RCC 7860 (cell line): ENCODE measurements at regions not wholly inside any gene's neighbourhood (a gene's known extent, or its start where the extent isn't known, plus 50 kb on each side); places are given as distances from the start of the nearest gene placed in this dataset.
"Not testable (repeated sequence)": the region's sequence is repeated elsewhere in the genome, so short reads cannot be mapped to it uniquely, and the experiment has no call there.

ENCODE experiments used
- DNase-seq: peaks from one replicate; pipeline ENCODE4 v3.0.0-alpha.2; 2015; ENCODE audit warnings: low spot score
- FAIRE-seq: peaks from 2 replicates; lab custom pipeline; 2012; peaks lifted over from hg19 to GRCh38; lab: Jason Lieb, UNC

DNA sequence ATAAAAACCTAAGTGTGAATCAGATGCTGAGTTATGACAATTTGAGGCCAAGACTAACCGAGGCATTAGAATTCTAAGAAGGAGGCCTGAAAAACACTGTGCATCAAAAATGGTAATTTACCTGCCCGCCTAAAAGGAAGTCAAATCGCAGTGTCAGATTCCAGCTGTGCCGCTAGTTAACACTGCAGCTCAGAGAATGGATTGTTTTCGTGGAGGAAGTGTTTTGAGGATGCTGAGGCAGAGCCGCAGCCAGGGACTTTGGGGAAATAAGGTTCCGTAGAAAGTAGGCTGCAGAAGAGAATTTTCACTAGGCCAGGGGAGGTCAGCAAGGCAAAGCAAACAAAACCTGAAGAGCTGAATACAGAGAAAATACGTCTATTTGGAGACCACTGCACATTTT, 226.4 kb upstream of the ISL1 start:
- no peak for DNase-seq
- no peak for FAIRE-seq

DNA sequence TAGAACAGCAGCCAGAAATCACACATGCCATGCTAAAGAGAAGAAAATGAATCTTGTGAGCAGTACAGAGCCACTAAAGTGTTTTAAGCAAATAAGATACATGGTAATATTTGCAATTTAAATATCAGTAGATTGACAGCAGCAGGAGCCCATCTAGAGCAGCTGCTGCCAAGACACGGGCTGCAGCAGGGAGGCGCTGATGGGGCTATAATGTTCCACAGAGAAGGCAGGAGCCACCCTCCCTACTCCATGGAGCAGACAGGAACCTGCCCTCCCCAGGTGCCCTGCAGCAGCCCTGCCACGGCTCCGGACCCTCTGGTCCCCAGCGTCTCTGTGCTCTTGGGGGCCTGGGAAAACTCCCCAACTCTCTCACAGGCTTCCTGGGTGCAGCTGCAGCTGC, 224.1 kb upstream of the ISL1 start:
- DNase-seq: no peak
- FAIRE-seq: no peak

DNA sequence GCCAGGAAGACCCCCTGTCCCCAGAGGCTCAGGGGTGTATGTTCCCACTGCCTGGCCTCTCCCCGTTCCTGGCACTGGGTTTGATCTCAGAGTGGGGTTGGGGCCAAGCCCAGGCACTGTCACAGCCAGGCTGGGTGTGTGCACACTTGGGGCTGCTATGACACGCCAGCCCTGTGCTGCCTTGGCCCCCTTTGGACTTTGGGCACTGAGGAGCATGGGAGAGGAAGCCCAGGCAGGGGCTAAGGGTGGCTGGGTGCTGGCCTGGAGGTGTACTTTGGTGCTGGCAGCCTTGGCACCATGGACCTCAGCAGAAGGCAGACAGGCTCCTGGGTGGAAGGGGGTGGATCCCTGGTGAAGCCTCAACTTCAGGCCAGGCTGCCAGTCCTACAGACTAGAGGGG, 223.6 kb upstream of the ISL1 start:
- no peak for FAIRE-seq

DNA sequence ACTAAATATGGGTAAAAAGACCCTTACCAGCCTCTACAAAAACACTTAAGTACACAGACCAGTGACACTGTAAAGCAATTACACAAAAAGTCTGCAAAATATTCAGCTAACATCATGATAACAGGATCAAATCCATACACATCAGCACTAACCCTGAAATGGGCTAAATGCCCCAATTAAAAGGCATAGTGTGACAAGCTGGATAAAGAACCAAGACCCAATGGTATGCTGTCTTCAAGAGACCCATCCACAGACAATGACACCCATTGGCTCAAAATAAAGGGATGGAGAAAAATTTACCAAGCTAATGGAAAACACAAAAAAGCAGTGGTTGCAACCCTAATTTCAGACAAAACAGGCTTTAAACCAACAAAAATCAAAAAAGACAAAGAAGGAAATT, 221.0 kb upstream of the ISL1 start:
- DNase-seq (no peak), FAIRE-seq (no peak)

More for the DNA sequence above, 223.6 kb upstream of the ISL1 start:
- DNase-seq: no peak

DNA sequence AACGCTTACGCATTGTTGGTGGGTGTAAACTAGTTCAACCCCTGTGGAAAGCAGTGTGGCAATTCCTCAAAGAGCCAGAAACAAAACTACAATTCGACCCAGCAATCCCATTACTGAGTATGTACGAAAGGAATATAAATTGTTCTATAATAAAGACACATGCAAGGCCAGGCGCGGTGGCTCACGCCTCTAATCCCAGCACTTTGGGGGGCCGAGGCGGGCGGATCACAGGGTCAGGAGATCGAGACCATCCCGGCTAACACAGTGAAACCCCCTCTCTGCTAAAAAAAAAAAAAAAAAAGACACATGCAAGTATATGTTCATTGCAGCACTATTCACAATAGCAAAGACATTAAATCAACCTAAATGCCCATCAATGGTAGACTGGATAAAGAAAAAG, 217.6 kb upstream of the ISL1 start:
- DNase-seq, FAIRE-seq: not testable (repeated sequence)

DNA sequence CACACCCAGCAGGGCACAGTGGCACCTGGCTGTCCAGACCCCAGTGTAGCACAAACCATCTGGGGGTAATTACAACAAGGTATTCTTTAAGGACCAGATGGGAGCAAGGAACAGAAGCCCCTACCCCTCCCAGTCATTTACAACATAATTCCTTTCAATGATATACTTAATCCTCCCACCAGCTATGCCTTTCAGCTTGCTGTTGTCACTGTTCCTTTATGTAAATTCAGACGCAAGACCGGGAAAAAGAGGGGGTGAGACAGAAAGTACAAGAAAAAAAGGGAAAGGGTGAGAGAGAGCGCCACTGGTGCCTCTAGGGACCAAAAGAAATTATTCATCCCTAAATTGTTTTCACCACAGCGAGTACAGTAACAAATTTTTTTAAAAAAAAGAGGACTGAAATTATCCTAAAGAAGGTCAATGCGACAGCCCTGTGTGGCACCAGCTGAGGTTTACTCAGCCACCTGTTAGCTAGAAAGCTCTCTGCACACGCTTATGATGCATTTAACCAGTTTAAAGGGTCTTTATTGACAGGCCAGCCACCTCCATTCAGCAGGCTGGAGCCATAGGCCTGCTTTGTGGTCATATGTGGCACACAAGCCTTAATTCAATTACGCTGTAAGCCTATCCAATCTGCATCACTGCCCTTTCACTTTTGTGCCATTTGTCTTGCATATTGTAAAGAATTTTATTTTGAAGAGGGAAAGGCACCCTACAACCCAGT, 210.2 kb upstream of the ISL1 start:
- FAIRE-seq: no peak
- DNase-seq: no peak

DNA sequence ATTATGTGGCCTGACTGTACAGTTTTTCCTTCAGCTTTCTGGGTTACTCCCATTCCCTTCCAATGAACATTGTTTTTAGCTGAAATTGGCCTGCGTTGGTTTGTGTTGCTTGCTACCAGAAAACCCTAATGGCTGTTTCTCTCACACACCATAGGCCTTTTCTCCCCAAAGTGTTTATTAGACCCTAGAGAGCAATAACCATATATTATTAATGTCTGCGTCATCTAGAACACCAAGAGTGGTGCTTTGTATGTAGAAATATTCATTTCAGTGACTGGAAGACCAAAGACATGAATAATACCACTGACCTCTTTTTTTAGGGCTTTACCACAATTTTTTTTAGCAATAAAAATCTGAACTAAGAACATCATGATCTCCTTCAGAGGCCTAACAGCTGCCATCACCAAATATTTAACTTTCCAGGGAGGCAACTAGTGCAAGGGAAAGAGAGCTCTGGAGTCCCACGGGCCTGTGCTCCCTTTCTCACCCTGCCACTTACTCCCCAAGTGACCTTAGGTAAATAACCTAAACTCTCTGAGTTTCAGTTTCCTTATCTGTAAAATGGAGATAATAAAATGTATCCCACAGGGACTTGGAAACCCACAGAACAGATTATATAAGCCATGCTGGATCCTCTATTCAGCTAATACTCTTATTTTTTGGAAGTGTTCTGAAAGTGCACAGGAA, 201.9 kb upstream of the ISL1 start:
- FAIRE-seq: no peak
- no peak for DNase-seq

DNA sequence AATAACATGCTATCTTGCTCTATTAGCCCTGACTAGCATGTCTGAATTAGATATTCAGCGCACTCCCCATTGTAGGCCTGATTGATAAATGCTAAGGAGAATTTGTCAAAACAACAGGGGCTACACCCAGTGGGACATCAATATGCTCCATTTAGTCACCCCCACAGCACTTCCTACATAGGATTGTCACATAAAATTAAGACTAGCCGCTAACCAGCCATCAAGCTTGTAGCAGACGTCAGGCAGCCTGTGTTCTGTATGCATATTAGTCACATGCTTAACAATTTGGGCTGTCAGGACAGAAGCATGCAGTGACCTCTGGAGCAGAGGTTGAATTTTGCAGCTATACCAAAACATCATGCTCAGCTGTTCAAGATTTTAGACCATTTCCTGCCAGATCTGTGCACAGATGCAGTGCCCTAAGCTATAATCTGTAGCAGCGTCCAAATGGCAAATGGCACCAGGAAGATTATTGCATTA, 197.4 kb upstream of the ISL1 start:
- FAIRE-seq (no peak), DNase-seq (no peak)

DNA sequence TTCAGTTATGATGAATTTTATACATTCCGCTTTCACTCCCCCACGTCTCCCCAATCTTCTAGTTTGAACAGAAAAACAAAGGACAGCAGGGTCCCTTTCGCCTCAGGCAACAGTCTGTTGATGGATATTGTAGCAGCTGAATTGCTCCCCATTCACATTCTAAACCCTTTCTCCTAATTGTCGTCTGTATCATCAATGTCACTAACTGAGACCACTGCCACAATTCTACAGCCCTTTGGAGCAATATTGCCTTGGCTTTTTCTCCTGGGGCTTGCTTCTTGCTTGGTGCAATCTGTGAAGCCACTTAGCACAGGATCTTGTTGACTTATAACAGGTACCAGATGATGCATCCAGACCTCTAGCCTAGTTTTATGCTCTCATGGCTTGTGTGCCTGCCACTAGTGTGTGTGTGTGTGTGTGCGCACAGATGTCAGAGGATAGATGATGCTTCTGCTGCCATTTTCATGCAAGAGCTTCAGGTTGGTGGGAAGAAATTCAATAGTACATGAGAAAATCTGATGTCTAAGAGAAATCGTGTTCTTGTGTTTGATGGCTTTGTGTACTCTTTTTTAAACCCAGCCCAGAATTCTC, 195.2 kb upstream of the ISL1 start:
- FAIRE-seq (no peak), DNase-seq (no peak)

DNA sequence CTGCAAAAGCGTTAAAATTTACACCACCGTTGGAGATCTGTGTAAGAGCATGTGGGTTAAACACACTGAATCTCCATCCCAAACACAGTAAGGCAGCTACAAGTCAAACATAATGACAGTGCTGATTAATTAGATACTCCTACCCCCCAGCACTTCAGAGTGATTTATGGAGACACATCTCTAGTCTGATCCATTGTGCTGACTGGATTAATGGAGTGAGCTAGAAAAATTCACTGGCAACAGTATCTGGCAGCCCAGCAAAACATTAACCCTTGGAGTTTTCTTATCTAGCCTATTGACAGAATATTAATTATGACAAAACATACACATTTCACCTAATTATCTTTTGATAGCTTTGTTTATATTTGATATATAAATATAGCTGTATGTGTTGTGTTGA, 188.6 kb upstream of the ISL1 start:
- DNase-seq (no peak), FAIRE-seq (no peak)

DNA sequence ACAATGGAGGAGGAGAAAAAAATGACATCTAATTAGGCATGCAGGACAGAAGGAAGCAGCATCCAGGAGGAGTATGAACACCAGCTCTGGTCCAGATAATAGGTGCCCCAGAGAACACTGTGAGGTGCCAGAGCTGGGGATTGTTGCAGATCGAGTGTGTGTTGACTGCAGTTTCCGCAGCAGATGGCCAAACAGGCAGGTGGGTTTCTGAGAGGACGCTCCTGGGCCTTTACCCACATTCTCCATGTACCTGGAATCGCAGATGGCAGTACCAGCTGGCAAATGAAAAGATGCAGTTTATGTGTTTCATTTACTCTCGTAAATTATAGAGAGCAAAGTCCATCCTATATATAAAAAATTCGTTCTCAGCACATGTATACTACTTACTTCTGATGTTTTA, 182.2 kb upstream of the ISL1 start:
- DNase-seq (no peak), FAIRE-seq (no peak)

DNA sequence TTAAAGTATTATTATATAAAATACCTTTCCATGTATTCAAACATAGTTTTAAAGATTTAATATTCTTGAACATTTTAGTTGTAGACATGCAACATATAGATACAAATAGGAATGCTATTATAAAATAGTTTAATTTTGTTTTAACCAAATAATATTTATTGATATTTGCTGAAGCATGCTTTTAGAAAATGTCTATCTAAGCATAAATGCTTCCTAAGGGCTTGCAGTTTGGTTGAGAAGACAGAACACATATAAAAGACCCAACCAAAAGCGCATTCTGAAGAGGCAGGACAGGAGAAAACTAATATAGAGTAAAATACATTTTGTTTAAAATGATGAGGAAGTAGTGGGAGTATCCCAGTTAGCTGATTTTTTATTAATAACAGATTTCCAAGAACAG, 181.5 kb upstream of the ISL1 start:
- FAIRE-seq: no peak
- DNase-seq: no peak

DNA sequence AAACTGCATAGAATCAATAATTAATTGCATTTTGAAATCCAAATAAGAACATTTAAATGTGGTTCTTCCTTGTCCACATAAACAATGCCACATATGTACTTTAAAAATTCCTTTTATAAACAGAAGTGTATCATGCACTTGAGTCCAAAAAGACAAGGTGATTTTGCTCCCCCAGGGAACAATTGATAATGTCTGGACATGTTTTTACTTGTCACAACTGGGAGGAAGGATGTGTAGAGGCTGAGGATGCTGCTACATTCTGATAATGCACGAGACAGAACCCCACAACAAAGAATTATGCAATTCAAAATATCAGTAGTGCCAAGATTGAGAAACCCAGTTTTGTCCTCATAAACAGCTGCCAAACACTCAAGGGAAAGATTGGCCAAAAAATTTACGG, 181.1 kb upstream of the ISL1 start:
- FAIRE-seq (no peak), DNase-seq (no peak)

DNA sequence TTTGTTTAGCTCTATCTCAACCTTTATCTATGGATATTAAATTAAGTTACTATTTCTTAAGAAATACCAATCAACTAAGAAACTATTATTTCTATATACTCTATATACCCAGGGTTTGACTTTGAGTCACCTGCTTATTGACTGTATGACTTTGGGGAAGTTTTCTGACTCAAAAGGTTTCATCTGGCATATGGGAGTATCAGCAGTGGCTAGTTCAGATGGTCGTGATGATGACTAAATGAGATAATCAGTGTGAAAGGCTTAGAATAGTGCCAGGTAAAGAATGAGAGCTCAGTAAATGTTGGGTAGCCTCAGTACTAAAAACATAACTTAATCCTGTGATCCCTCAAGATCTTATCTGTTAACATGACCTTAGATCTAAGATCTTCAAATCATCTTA, 179.7 kb upstream of the ISL1 start:
- FAIRE-seq: no peak
- DNase-seq: no peak

DNA sequence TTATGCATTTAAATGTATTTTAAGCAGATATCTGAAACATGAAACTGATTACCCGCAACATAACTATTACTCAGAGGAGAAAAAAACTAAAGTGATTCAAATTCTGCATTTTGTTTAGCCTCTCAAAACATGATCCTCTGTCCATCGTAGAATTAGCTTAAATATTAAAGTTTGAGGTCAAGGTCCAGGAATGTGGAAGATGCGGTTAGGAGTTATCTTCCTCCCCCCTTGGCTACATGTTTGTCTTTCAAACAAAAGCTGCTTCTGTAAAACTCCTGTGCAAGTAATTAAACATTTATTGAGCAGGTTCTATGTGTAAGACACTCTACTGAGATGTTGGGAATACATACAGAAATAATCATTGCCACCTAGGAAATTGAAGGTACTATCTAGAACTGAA, 175.0 kb upstream of the ISL1 start:
- no peak for FAIRE-seq
- no peak for DNase-seq

DNA sequence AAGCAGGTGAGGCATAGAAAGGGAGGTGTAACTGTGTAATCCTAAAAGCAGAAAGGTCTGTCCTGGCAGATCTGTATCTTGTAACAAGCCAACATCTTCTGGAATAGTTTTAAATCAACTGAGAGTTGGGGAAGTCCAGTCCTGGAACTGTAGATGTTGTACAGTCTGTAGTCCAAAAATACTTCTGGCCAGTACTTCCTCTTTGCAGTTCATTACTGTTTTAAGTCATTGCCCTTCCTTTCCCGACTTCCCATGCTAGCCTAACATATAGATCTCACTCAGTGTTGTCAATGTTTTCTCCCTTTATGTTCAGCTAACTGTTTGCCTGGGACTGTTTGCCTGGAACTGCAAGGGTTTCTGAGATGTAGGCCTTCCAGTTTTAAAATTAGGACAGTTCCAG, 168.5 kb upstream of the ISL1 start:
- FAIRE-seq (no peak), DNase-seq (no peak)

DNA sequence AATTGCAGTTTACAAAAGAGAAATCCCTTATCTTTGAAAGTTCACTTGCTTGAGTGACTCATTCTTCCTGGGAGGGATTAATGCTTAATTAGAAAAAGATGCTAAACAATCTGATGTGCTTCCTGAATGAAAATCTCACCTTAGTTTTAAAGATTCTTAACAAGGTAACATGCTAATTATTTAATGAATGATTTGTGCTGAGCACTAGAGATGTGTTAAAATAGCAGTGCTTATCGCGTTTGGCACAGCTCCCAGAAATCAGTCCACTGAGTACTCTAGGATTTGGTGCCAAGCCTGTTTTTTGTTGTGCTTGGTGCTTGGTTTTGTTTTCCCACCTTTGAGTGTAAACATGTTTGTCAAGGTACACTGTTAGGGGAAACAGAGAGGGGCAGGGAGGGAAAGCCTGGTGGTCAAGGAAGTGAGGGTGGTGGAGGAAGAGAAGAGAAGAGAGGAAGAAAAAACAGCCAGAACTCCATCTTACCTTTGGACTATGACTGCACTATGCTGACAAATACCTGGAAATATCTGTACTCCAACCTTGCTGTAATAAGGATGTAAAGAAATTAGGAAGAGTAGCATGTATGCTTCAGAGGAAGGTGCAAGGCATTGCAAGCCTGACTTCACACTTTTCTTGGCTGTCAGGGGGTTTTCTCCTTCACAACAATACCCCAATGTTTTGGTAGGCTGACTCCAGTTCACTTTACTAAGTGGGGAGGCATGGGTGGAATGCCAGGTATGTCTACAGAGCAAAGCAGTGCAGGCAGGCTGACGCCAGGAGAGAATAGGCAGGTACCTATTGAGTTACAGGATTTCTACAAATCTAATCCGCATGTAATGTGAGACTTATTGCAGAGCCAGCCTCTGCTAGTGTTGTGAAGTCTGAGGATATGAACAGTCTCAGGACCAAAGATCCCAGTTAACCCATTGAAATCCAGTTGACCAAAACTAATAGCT, 157.2 kb upstream of the ISL1 start:
- no peak for FAIRE-seq
- no peak for DNase-seq

DNA sequence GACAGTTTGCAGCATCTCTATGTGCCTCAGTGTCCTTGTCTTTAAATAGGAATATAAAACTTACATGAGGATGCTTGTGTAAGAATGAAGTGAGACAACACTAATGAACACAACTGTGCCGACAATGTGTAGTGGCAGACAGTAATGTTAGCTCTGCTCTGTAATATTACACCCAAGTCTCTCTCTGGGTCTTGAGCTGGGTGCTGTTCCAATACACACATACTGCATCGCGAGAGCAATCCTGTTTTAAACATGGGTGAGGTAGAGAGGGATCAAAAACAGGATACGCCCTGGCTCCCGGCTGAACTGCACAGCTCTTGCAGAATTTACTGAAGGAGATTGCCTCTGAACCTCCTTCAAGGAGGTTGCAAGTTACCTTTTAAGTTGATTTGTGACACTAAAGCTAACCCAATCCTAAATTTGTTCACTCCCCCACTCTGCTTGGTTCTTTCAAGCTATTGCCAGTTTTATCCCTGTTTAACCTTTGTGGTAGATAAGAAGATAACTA, 155.2 kb upstream of the ISL1 start:
- DNase-seq (no peak), FAIRE-seq (no peak)

DNA sequence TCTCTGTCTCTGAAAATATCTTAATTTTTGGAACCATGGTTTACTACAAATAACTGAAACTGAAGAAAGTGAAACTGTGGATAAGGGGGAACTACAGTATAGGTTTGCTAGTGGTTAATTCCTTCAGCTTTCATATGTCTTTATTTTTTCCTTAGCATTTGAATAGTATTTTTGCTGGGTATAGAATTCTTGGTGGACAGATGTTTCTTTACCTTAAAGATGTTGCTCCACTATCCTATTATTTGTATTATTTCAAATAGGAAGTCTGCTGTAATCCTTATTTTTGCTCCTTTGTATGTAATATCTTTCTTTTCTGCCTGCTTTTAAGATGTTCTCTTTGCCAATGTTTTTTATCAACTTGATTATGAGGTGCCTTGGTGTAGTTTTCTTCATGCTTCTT, 152.9 kb upstream of the ISL1 start:
- DNase-seq: no peak

DNA sequence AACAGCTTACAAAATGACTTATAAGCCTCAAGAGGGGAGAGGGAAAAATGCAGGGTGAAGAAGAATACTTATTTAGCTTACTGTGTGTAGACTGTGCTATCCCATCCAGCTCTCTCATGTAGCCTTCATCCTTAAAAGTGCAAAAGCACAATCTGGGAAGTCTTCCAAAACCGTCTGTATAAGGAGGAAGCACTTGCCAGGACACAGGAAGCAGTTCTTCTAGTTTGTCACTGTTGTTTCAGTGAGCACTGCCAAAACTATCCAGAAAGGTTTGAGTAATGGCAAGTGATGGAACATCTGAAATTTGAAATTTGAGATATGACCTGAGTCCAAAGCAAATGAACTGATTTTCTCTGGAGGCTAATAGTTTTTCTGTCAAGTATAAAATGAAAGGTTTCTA, 140.8 kb upstream of the ISL1 start:
- FAIRE-seq: no peak
- no peak for DNase-seq

More for the DNA sequence above, 152.9 kb upstream of the ISL1 start:
- FAIRE-seq: no peak

DNA sequence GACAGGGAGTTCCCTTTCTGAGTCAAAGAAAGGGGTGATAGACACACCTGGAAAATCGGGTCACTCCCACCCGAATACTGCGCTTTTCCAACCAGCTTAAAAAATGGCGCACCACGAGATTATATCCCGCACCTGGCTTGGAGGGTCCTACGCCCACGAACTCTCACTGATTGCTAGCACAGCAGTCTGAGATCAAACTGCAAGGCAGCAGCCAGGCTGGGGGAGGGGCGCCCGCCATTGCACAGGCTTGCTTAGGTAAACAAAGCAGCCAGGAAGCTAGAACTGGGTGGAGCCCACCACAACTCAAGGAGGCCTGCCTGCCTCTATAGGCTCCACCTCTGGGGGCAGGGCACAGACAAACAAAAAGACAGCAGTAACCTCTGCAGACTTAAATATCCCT, 132.3 kb upstream of the ISL1 start:
- not testable (repeated sequence) for DNase-seq, FAIRE-seq
